ENCODE measurements at regions not wholly inside any gene's neighbourhood (a gene's known extent, or its start where the extent isn't known, plus 50 kb on each side); places are given as distances from the start of the nearest gene placed in this dataset.

- Histone ChIP-seq H3K4me3 (replicated peaks in 1 of 3; ENCODE audit: insufficient read depth in 1 of 3, low read depth in 1 of 3, low read length in 3 of 3) (no peak overlapping the region), H3K9ac (replicated peaks; ENCODE audit: extremely low read depth, insufficient read depth, low read length) (no peak overlapping the region), H4K20me1 (replicated peaks; ENCODE audit: control insufficient read depth, extremely low read depth, insufficient read depth, low read length) (no peaks in the 10 kb centered on the region), H3K36me3 (ENCODE audit: control insufficient read depth in 2 of 2, extremely low read depth in 1 of 2, insufficient read depth in 2 of 2, low read length in 2 of 2) (peaks cover 3% of the 10 kb centered on the region in 2 experiments), H3K27me3 (ENCODE audit: control insufficient read depth in 2 of 2, insufficient read depth in 2 of 2, low read length in 2 of 2) (no peaks in the 10 kb centered on the region), H3K79me2 (ENCODE audit: control insufficient read depth, insufficient read depth, low read length) (peaks cover 17% of the 10 kb centered on the region), H3K9me3 (replicated peaks; ENCODE audit: control insufficient read depth, insufficient read depth, low read length) (no peaks in the 10 kb centered on the region), H3K27ac (ENCODE audit: insufficient read depth, low read depth, low read length) (no peak overlapping the region), H3K9me1 (replicated peaks; ENCODE audit: control insufficient read depth, extremely low read depth, insufficient read depth, low read length) (no peaks in the 10 kb centered on the region), H2AFZ (ENCODE audit: low read depth, low read length) (no peak overlapping the region), H3K4me1 (ENCODE audit: control insufficient read depth, extremely low read depth, insufficient read depth, low read length) (peaks cover 10% of the 10 kb centered on the region), H3K4me2 (ENCODE audit: insufficient read depth, low read length) (no peak overlapping the region)
- intact Hi-C loops (cut with micrococcal nuclease) (loop anchor here (1.0 kb wide), 6 partner anchors 81 to 444 kb away; partner anchors contain the start of genes RPS10 and SMIM29), dilution Hi-C loops (cut with MboI; ENCODE audit: extremely low pct_ligation_motif_present, low sequenced_read_pairs) (no loop called here)
- ChIA-PET POLR2A (no interaction called here), CTCF (interaction anchor here (0.9 to 4.9 kb wide), 14 partner anchors 14 to 553 kb away, joined by 3 to 114 read pairs (median 13); partner anchors contain the start of genes ILRUN and RPS10)
- TF ChIP-seq EZH2 (IDR thresholded peaks at IDR 0.05; ENCODE audit: borderline replicate concordance, low read depth, low read length, severe bottlenecking): no peak
- TF ChIP-seq POLR2A (IDR thresholded peaks at IDR 0.05; ENCODE audit: low read depth, low read length): no peak
- no peak for TF ChIP-seq FOS (IDR thresholded peaks at IDR 0.05; ENCODE audit: borderline replicate concordance, insufficient read depth, low read length)
- no peak for TF ChIP-seq POLR2AphosphoS5 (IDR thresholded peaks at IDR 0.05; ENCODE audit: insufficient read depth, low read depth, low read length)
- TF ChIP-seq JUN (IDR thresholded peaks at IDR 0.05; ENCODE audit: borderline replicate concordance, insufficient read depth, insufficient read length, low read depth): no peak
- no peak for TF ChIP-seq GATA2 (IDR thresholded peaks at IDR 0.05; ENCODE audit: insufficient read depth, insufficient read length, low read depth, low read length)
- TF ChIP-seq MYC (IDR thresholded peaks at IDR 0.05; ENCODE audit: low read depth, low read length): no peak
- TF ChIP-seq CTCF (IDR thresholded peaks at IDR 0.05; ENCODE audit: extremely low read depth in 1 of 2, insufficient read depth in 1 of 2, low read depth in 1 of 2, low read length in 2 of 2): no peak
- BruUV-seq (replicated peaks): no TSS peak
- no peak for DNase-seq (ENCODE audit: low read depth, low spot score)
- no peak for FAIRE-seq
Observed at GRCh38 chr6:34608321-34609091, 52.4 kb upstream of the SPDEF start.

Measured in endothelial cell of umbilical vein (primary cell).